ENCODE measurements at regions not wholly inside any gene's neighbourhood (a gene's known extent, or its start where the extent isn't known, plus 50 kb on each side); places are given as distances from the start of the nearest gene placed in this dataset. TPM values are rescaled to one million over a fixed set of nuclear protein-coding genes. Genes with fewer than 3 reads are reported as not detected.

Small RNAs in the stretch of these regions (microRNA-seq; reads per million reads assigned to microRNA genes)
- not detected for gene MIR4486

All from cardiac septum (tissue), 1 donor.